HepG2 (cell line): ENCODE measurements at regions not wholly inside any gene's neighbourhood (a gene's known extent, or its start where the extent isn't known, plus 50 kb on each side); places are given as distances from the start of the nearest gene placed in this dataset.

Experiments used
- ATAC-seq: fragments of 200-7000 bp; cut with Tn5 transposase; 3 replicates; pipeline ENCODE4 v1.9.1; 2020; ENCODE audit warnings: mild to moderate bottlenecking, moderate library complexity
- BruUV-seq: library from RNA; stranded (reverse); fragments of 400-500 nt; replicated peaks from 2 replicates; lab custom pipeline; 2021; lab: Mats Ljungman, UMichigan
- CTCF ChIA-PET: fragments of 300-600 bp; formaldehyde crosslinking; extraction: SDS; loops from one replicate; lab custom pipeline; 2021; ENCODE audit warnings: low total read pairs, inconsistent platforms, low intra/inter-chr PET ratio; lab: Yijun Ruan, JAX
- POLR2A ChIA-PET: fragments of 350-600 bp; sonication (Branson Sonifier 250); formaldehyde crosslinking; loops from one replicate; lab custom pipeline; 2020; ENCODE audit warnings: antibody characterized with exemption, inconsistent platforms; lab: Yijun Ruan, JAX
- DNase-seq: peaks from one replicate; pipeline ENCODE4 v3.0.0-alpha.2; 2015; ENCODE audit warnings: low spot score
- FAIRE-seq: peaks from 3 replicates; lab custom pipeline; 2011; peaks lifted over from hg19 to GRCh38; lab: Jason Lieb, UNC
- H2AFZ ChIP-seq: one replicate; pipeline ENCODE4 v1.6.1; 2011; ENCODE audit warnings: low read length, inconsistent platforms
- H3K27ac ChIP-seq: fragments of 300-600 bp; 3 replicates; pipeline ENCODE4 v1.8.0; 2011; ENCODE audit warnings: mixed run types, mild to moderate bottlenecking, mixed read lengths, low read length, inconsistent platforms; ENCODE audit not compliant: insufficient read depth; ENCODE audit errors: extremely low read length
- H3K27me3 ChIP-seq, 2 experiments: fragments of 200-600 bp in 1 of 2; 2 replicates in 1 of 2; 3 replicates in 1 of 2; pipeline versions ENCODE4 v1.6.0 to v1.8.0; 2011; ENCODE audit warnings: low read length in 2 of 2, mild to moderate bottlenecking in 2 of 2, moderate library complexity in 2 of 2, inconsistent platforms in 1 of 2; ENCODE audit not compliant: insufficient read depth in 2 of 2, control insufficient read depth in 1 of 2
- H3K36me3 ChIP-seq, 2 experiments: fragments of 200-600 bp in 1 of 2; replicated peaks in 1 of 2; 2 replicates in 1 of 2; 3 replicates in 1 of 2; pipeline versions ENCODE4 v1.5.1 to v1.8.0; 2011; ENCODE audit warnings: low read length in 2 of 2, inconsistent platforms in 1 of 2; ENCODE audit not compliant: insufficient read depth in 2 of 2, control insufficient read depth in 1 of 2
- H3K4me1 ChIP-seq: 2 replicates; pipeline ENCODE4 v1.5.1; 2012; ENCODE audit warnings: low read length, inconsistent platforms; ENCODE audit not compliant: insufficient read depth
- H3K4me2 ChIP-seq: 2 replicates; pipeline ENCODE4 v1.6.0; 2011; ENCODE audit warnings: low read depth, low read length, inconsistent platforms
- H3K4me3 ChIP-seq, 3 experiments: fragments of 200-600 bp in 1 of 3; sonication (generic), shearing (Covaris generic) in 1 of 3; replicated peaks in 1 of 3; 2 replicates each; pipeline ENCODE4 v1.5.1; 2011 to 2016; ENCODE audit warnings: low read length in 3 of 3, inconsistent platforms in 2 of 3, low read depth in 2 of 3, mild to moderate bottlenecking in 2 of 3, control low read depth in 1 of 3, mixed read lengths in 1 of 3; ENCODE audit not compliant: insufficient read depth in 1 of 3
- H3K79me2 ChIP-seq: one replicate; pipeline ENCODE4 v1.6.1; 2011; ENCODE audit warnings: low read length, inconsistent platforms; ENCODE audit not compliant: insufficient read depth
- H3K9ac ChIP-seq: 2 replicates; pipeline ENCODE4 v1.6.0; 2011; ENCODE audit warnings: mild to moderate bottlenecking, low read depth, low read length, inconsistent platforms; ENCODE audit not compliant: insufficient read depth
- H3K9me3 ChIP-seq: 2 replicates; pipeline ENCODE4 v1.5.1; 2012; ENCODE audit warnings: mild to moderate bottlenecking, low read length
- H4K20me1 ChIP-seq: 2 replicates; pipeline ENCODE4 v1.6.0; 2011; ENCODE audit warnings: inconsistent platforms, mild to moderate bottlenecking, low read length, moderate library complexity; ENCODE audit not compliant: insufficient read depth
- CHCHD3 ChIP-seq: sonication (generic); formaldehyde crosslinking; IDR thresholded peaks from 2 replicates; pipeline ENCODE4 v1.8.0; 2022; ENCODE audit warnings: mild to moderate bottlenecking, missing genetic modification reagents, moderate library complexity
- DPF2 ChIP-seq: sonication (generic); formaldehyde crosslinking; IDR thresholded peaks from 2 replicates; pipeline ENCODE4 v1.4.0; 2020; ENCODE audit warnings: mild to moderate bottlenecking, low read depth, missing genetic modification reagents, borderline replicate concordance
- FOXK2 ChIP-seq: fragments of 450-650 bp; IDR thresholded peaks from 2 replicates; pipeline ENCODE4 v1.6.1; 2016
- MEIS1 ChIP-seq: sonication (generic); formaldehyde crosslinking; IDR thresholded peaks from 2 replicates; pipeline ENCODE4 v1.9.0; 2021; ENCODE audit warnings: mild to moderate bottlenecking, missing genetic modification reagents, moderate library complexity, borderline replicate concordance
- ONECUT2 ChIP-seq: sonication (generic); formaldehyde crosslinking; IDR thresholded peaks from 2 replicates; pipeline ENCODE4 v1.4.0; 2020; ENCODE audit warnings: missing genetic modification reagents
- RNF2 ChIP-seq: fragments of 450-650 bp; conservative IDR thresholded peaks from 2 replicates; pipeline ENCODE4 v1.6.1; 2016; ENCODE audit warnings: low read depth
- SALL2 ChIP-seq: sonication (generic); formaldehyde crosslinking; IDR thresholded peaks from 2 replicates; pipeline ENCODE4 v1.8.1; 2023; ENCODE audit warnings: mild to moderate bottlenecking, missing genetic modification reagents, inconsistent platforms
- XBP1 ChIP-seq: sonication (generic); formaldehyde crosslinking; IDR thresholded peaks from 2 replicates; pipeline ENCODE4 v1.5.0; 2020; ENCODE audit warnings: missing genetic modification reagents
- YY1 ChIP-seq: IDR thresholded peaks from 2 replicates; pipeline ENCODE4 v1.6.1; 2011; ENCODE audit warnings: low read length, low read depth, moderate library complexity, mild to moderate bottlenecking; ENCODE audit not compliant: insufficient read depth, insufficient replicate concordance
- WGBS: methylation state at CpG from one replicate; pipeline ENCODE4 v1.1.6; 2017; ENCODE audit warnings: low lambda C conversion rate; 5-methylcytosine and 5-hydroxymethylcytosine counted together
- in situ Hi-C: cut with HindIII; loops from 2 replicates; pipeline ENCODE4 v1.10.0; 2017; ENCODE audit warnings: low pct_unique_long_range_greater_than_20kb; ENCODE audit not compliant: extremely low pct_ligation_motif_present
- intact Hi-C: fragments of 100-400 bp; cut with micrococcal nuclease; formaldehyde crosslinking; loops from one replicate; pipeline ENCODE4 v1.10.0; 2022; ENCODE audit not compliant: unreplicated experiment
- TF ChIP-seq, protein P1 (sequence below): sonication (generic); formaldehyde crosslinking; IDR thresholded peaks from 2 replicates; pipeline ENCODE4 v1.4.0; 2020; ENCODE audit warnings: mild to moderate bottlenecking, missing genetic modification reagents
- TF ChIP-seq, protein P2 (sequence below): sonication (generic); formaldehyde crosslinking; IDR thresholded peaks from 2 replicates; pipeline ENCODE4 v1.5.0; 2020; ENCODE audit warnings: missing genetic modification reagents
- TF ChIP-seq, protein P3 (sequence below): sonication (generic); formaldehyde crosslinking; IDR thresholded peaks from 2 replicates; pipeline ENCODE4 v1.4.0; 2020; ENCODE audit warnings: missing genetic modification reagents, borderline replicate concordance
- TF ChIP-seq, protein P4 (sequence below): sonication (generic); formaldehyde crosslinking; IDR thresholded peaks from 2 replicates; pipeline ENCODE4 v1.5.1; 2020; ENCODE audit warnings: missing genetic modification reagents, mild to moderate bottlenecking, borderline replicate concordance

DNA sequence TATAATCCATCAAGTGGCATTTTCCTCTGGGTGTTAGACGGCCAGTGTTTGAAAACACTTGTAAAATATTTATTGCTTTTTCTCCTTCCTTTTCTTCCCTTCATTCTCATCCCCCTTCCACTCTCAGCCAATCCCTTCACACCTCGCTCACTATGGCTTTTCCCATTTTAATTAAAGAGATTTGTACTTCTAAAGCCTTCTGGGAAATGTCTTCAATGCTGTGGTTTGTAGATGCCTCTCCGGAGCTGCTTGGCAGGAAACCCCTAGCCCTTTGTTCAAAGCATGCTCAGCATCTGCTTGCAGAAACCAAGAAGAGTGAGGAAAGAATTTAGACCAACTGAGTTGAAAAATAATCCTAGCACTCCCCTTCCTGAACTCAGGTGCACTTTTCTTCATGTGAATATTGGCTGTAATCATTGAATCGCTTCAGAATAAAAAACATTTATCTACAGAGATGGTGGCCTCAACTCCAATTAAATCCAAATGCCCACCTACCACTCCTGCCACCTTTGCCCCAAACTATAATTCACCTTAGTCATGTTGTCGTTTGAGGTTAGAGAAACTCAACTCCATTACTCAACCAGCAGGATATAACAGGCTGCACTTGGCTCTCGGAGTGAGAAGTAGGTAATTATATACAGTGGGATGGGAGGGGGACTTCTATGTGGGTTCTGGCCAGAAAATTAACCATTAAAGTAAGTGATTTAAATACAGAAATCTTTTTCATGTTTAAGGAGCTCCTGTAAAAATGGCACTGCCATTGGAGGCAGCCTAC lies 659.4 kb upstream of the CAMK1G start (continued):
- TF ChIP-seq, protein P1, sequence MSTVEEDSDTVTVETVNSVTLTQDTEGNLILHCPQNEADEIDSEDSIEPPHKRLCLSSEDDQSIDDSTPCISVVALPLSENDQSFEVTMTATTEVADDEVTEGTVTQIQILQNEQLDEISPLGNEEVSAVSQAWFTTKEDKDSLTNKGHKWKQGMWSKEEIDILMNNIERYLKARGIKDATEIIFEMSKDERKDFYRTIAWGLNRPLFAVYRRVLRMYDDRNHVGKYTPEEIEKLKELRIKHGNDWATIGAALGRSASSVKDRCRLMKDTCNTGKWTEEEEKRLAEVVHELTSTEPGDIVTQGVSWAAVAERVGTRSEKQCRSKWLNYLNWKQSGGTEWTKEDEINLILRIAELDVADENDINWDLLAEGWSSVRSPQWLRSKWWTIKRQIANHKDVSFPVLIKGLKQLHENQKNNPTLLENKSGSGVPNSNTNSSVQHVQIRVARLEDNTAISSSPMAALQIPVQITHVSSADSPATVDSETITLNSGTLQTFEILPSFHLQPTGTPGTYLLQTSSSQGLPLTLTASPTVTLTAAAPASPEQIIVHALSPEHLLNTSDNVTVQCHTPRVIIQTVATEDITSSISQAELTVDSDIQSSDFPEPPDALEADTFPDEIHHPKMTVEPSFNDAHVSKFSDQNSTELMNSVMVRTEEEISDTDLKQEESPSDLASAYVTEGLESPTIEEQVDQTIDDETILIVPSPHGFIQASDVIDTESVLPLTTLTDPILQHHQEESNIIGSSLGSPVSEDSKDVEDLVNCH (CRISPR knock-in tag), result no peak
- TF ChIP-seq, protein P2, sequence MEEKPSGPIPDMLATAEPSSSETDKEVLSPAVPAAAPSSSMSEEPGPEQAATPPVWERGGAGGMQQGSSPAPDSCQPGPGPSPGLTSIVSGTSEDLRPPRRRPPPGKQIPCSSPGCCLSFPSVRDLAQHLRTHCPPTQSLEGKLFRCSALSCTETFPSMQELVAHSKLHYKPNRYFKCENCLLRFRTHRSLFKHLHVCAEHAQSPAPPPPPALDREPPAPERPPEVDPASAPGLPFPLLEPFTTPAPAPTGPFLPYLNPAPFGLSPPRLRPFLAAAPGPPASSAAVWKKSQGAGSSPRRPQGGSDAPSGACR (CRISPR knock-in tag), result no peak

DNA sequence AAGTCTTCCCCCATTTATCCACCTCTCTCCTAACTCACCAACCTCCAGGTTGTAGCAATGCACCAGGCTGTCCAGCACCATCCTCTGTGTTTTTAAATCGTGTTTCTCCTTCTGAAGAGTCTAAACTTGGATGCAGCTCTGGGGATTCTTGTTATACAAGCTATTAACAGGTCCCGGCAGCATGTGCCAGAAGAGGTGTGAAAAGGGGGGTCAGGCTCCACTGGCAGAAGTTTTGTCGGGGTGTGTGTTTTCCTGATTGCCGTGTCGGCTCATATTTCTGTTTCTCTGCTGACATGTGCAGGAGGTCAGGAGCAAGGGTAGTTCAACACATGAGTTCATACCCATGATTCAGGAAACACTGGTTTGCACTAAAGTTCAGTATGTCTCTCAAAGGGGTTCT lies 658.6 kb upstream of the CAMK1G start:
- no peak overlapping the region for H2AFZ ChIP-seq
- ChIA-PET POLR2A (no interaction called here), CTCF (no interaction called here)
- H3K4me2 ChIP-seq, result no peak overlapping the region
- 5% methylated on average over 5 of the region's 5 CpGs for WGBS
- H3K27me3 ChIP-seq, result no peaks in the 10 kb centered on the region
- no peak overlapping the region for H3K4me3 ChIP-seq
- DNase-seq (no peak), FAIRE-seq (no peak), ATAC-seq (no peak)
- H3K4me1 ChIP-seq, result no peaks in the 10 kb centered on the region
- H3K9ac ChIP-seq, result no peak overlapping the region
- H3K36me3 ChIP-seq, result no peaks in the 10 kb centered on the region
- intact Hi-C loops (no loop called here), in situ Hi-C loops (no loop called here)
- H3K27ac ChIP-seq, result no peak overlapping the region
- H3K79me2 ChIP-seq, result no peaks in the 10 kb centered on the region
- H3K9me3 ChIP-seq, result peaks cover 6% of the 10 kb centered on the region; the same call in 1 of the 2 replicates
- BruUV-seq, result no TSS peak
- H4K20me1 ChIP-seq, result no peaks in the 10 kb centered on the region
- TF ChIP-seq DPF2 (no peak), MEIS1 (CRISPR knock-in tag) (no peak), ONECUT2 (CRISPR knock-in tag) (no peak), YY1 (no peak), SALL2 (CRISPR knock-in tag) (no peak), FOXK2 (no peak), XBP1 (CRISPR knock-in tag) (no peak), CHCHD3 (CRISPR knock-in tag) (no peak), RNF2 (no peak)
- TF ChIP-seq, protein P3, sequence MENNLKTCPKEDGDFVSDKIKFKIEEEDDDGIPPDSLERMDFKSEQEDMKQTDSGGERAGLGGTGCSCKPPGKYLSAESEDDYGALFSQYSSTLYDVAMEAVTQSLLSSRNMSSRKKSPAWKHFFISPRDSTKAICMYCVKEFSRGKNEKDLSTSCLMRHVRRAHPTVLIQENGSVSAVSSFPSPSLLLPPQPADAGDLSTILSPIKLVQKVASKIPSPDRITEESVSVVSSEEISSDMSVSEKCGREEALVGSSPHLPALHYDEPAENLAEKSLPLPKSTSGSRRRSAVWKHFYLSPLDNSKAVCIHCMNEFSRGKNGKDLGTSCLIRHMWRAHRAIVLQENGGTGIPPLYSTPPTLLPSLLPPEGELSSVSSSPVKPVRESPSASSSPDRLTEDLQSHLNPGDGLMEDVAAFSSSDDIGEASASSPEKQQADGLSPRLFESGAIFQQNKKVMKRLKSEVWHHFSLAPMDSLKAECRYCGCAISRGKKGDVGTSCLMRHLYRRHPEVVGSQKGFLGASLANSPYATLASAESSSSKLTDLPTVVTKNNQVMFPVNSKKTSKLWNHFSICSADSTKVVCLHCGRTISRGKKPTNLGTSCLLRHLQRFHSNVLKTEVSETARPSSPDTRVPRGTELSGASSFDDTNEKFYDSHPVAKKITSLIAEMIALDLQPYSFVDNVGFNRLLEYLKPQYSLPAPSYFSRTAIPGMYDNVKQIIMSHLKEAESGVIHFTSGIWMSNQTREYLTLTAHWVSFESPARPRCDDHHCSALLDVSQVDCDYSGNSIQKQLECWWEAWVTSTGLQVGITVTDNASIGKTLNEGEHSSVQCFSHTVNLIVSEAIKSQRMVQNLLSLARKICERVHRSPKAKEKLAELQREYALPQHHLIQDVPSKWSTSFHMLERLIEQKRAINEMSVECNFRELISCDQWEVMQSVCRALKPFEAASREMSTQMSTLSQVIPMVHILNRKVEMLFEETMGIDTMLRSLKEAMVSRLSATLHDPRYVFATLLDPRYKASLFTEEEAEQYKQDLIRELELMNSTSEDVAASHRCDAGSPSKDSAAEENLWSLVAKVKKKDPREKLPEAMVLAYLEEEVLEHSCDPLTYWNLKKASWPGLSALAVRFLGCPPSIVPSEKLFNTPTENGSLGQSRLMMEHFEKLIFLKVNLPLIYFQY (CRISPR knock-in tag), result no peak
- TF ChIP-seq, protein P4, sequence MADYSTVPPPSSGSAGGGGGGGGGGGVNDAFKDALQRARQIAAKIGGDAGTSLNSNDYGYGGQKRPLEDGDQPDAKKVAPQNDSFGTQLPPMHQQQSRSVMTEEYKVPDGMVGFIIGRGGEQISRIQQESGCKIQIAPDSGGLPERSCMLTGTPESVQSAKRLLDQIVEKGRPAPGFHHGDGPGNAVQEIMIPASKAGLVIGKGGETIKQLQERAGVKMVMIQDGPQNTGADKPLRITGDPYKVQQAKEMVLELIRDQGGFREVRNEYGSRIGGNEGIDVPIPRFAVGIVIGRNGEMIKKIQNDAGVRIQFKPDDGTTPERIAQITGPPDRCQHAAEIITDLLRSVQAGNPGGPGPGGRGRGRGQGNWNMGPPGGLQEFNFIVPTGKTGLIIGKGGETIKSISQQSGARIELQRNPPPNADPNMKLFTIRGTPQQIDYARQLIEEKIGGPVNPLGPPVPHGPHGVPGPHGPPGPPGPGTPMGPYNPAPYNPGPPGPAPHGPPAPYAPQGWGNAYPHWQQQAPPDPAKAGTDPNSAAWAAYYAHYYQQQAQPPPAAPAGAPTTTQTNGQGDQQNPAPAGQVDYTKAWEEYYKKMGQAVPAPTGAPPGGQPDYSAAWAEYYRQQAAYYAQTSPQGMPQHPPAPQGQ (CRISPR knock-in tag), result no peak
